ENCODE measurements at regions not wholly inside any gene's neighbourhood (a gene's known extent, or its start where the extent isn't known, plus 50 kb on each side); places are given as distances from the start of the nearest gene placed in this dataset.

DNA sequence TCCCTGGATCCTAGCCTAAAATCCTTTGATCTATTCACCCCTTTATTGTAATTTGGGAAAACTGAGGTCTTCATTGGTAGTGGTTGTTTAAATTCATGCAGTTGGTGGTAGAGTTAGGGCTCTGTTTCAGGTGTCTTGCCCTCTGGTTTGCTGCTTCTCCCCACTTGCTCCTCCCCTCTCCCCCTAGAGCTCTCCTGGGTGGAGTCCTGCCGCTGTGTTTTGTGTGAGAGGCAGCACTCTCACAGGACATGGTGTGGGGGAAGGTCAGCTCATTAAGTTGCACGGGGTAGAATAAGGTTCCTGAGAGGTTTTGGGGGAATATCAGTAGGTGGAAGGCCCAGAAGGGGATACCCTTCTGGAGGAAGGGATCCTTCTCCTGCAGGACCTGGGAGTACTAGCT lies 98.1 kb upstream of the NECTIN1 start:
- ATAC-seq: no peak
- intact Hi-C loops (cut with DNase I, micrococcal nuclease): no loop called here

DNA sequence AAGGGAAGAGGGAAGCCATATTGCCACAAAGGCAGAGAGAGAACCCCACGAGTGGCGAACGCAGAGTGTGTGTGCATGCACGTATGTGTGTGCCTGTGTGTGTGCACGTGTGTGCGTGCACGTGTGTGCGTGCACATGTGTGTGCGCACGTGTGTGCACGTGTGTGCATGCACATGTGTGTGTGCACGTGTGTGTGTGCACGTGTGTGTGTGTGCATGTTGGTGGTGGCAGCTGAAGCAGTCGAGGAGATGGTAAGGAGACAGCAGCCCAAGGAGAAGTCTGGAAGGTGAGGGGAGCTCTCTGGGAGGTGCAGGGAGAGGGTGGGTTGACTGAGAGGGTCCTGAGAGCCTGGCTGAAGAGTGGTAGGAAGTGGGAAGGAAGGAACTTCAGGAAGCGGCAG lies 94.1 kb upstream of the NECTIN1 start:
- ATAC-seq (no peak), DNase-seq (no peak)
- intact Hi-C loops (cut with DNase I, micrococcal nuclease): no loop called here

More for the DNA sequence above, 98.1 kb upstream of the NECTIN1 start:
- DNase-seq: no peak

DNA sequence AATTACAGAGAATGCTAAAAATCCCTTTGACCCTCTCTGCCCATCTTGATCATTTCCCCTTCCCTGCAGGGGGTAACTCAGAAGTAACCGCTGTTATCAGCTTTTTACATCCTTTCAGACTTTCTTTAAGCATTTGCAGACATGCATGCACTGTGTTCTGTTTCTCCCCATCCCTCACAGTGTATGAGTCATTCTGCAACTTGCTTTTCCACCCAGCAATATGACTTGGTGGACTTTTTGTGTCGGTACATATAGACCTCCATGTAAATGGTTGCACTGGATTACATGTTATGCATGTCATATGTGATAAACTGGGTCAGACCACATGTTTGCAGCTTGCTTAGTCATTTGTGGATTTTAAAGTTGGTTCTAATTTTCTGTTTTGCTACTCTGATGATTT lies 87.7 kb upstream of the NECTIN1 start:
- DNase-seq (no peak), ATAC-seq (no peak)
- intact Hi-C loops (cut with DNase I, micrococcal nuclease): no loop called here

DNA sequence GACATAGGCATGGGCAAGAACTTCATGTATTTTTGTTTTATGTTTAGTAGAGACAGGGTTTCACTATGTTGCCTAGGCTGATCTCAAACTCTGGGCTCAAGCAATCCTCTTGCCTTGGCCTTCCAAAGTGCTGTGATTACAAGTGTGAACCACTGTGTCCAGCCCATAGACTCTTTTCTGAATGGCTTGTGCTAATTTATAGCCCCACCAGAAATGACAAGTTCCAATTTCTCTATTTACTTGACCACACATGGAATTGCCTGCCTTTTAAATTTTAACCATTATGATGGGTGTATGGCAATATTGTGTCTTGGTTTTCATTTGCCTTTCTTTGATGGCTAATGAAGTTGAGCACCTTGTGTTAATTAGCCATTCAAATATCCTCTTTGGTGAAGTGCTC lies 85.8 kb upstream of the NECTIN1 start:
- ATAC-seq (peak; percentile 87), DNase-seq (no peak)
- intact Hi-C loops (cut with DNase I, micrococcal nuclease): no loop called here

DNA sequence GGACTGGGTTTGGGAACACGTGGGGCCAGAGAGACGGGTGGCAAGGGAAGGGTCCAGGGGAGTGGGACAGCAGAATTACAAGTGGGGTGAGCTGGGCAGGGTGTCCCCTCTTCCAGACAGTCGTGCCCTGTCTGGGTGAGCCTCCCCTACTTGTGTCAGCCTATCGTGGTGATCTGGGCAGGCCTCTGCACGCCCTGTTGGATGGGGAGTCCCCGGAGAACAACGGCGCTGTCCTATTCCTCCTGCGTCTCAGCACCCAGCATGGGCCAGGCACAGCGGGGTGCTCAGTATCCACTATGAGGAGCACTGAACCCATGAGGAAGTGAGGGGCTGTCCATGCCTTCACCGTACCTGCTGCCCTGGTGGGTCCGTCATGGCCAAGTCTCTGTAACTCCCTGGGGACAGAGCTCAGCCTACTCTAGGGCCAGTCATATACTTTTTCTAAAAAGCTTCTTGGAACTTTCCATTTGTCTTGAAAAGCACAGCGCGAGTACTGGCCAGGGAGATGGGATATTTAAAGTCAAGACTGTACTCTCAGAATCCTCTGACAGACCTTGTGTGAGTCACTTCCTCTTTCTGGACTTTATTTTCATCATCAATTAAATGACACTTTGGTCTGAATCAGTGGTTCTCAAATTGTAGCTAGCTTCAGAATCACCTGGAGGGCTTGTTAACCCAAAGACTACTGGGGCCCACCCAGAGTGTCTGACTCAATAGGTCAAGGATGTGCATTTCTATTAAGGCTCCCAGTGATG lies 81.7 kb upstream of the NECTIN1 start:
- intact Hi-C loops (cut with DNase I, micrococcal nuclease): no loop called here
- ATAC-seq: no peak
- no peak for DNase-seq

DNA sequence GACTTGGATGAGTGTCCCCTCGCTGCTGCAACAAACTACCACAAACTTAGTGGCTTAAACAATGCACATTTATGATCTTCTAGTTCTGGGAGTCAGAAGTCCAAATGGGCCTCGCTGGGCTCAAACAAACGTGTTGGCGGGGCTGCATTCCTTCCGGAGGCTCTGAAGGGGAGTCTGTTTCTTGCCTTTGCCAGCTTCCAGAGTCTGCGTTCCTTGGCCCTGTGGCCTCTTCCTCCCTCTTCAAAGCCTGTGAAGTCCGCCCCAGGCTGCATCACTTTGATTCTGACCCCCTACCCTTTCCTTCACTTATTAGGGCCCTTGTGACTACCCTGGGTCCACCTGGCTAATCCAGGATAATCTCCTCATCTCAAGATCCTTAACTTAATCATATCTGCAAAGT lies 80.3 kb upstream of the NECTIN1 start:
- intact Hi-C loops (cut with DNase I, micrococcal nuclease): no loop called here
- ATAC-seq (no peak), DNase-seq (no peak)

DNA sequence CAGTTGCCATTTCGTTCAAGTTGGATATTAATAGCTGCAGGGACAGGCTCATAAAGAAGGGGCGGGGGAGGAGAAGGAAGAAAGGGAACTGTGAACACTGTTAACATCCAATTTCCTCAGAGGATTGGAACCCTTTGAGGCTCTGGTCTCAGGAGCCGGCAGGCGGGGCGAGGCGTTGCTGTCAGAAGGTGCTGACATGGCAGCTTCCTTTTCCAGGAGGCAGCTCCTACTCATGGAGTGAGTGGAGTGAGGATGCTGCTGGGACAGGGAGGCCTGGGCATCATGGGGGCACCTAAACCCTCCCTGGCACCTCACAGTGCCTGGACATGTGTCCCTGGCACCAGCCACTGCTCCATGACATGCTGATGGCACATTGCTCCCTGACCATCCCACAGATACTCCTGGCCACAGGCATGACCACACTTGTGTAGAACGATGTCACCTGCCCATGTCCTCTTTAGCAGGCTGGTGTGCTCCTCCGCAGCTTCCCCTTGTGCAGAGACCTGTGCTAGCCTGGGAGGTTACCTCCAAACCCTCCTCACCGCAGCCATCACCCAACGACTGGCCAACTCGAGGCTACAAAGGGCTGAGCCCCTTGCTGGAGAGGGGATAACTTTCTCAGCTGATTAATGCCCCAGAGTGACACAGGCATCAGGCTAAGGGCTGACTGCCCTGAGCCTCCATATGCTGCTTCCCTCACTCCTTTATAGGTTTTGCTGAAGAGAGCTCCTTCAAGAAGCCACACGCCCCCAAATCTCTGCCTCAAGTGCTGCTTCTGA lies 79.6 kb upstream of the NECTIN1 start:
- intact Hi-C loops (cut with DNase I, micrococcal nuclease): no loop called here
- ATAC-seq (no peak), DNase-seq (no peak)

DNA sequence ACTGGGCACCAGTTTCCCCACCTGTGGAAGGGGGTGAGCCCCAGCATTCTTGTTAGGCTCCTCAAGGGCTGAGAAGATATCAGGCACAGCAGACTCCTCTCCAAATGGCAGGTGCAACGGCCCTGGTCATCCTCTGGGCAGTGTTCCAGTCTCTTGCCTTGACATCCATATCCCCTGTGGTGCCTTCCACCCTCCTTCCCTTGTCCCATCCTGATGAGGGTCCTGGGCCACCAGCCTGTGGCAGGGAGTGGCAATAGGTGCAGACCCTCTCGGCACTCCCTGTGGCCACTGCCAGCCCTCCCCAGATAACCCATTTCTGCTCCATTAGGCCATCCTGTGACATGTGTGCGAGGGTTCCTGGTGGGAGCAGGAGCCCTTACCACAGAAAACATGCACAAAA lies 78.8 kb upstream of the NECTIN1 start:
- DNase-seq (no peak), ATAC-seq (no peak)
- intact Hi-C loops (cut with DNase I, micrococcal nuclease): no loop called here

DNA sequence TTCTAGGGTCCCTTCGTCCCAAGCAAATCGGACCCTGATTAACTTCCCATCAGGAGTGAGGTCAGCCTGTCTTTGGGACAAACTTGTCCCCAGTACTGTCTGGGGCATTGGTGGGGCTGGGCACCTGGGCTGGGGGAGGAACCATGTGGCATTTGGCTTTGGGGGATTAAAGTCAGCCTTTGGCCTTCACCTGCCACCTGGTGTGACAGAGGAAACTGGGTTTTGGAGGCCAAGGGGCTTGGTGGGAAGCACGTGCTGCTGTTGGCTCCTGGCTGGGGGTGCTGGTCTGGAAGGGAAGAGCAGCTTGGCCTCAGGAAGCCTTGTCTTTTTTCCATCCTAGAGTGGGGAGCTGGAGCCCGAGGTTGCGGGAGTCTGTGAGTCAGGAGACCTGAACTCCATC lies 78.4 kb upstream of the NECTIN1 start:
- DNase-seq: no peak
- intact Hi-C loops (cut with DNase I, micrococcal nuclease): no loop called here
- no peak for ATAC-seq

DNA sequence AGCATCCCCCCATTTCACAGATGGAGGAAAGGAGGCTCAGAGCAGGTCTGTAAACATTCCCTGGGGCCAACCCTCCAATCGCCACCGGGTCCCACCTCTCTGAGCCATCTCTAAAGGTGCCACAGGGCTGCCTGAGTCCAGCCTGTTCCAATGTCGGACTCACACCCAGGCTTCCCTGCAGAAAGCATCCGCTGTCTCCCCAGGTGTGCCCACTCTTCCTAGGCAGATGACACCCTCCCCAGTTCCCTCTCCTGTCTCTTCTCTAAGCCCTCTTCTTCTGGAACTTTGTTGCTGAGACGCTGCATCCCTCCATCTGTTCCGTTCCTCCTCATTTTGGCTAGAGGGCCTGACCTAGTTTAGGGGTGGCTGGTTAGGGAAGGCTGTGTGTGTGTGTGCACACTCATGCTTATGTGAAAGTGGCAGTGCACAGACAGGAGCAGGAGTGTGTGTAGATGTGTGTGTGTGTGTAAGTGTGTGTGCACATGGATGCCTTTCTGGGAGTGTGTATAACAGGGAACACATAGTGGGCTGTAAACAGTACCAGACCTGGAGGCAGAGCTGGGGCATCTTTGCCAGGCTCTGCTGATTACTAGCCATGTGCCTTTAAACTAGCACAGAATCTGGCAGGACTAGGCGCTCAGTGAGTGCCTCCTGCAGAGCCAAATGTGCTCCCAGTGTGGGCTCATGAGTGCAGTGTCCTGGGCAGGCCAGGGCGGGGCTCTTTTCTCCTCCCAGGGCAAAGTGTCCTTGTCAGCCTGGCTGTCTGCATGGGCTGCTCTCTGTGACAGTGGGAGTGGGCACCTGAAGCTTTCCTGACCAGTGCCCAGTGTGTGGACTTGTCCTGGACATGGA lies 77.3 kb upstream of the NECTIN1 start:
- ATAC-seq: peak; percentile 96
- peak in 1 of 2 donors; percentile 43 for DNase-seq
- intact Hi-C loops (cut with DNase I, micrococcal nuclease): no loop called here

DNA sequence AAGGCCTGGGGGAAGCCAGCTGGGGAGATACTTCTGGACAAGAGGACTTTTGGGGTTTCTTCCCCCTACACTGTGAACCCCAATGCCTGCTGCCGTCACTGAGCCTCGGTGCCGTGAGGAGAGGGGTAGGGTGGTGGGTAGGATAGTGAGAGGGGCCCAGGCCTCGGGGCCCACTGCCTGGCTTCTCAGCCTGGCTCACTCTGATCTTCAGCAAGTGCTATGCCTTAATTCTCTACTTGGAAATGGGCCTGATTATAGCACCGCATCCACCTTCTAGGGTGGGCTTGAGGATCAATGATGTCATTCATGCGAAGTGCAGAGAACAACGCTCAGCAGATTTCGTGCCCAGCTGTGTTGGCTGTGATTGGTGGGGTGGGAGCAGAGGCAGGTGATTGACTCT lies 76.7 kb upstream of the NECTIN1 start:
- DNase-seq: no peak
- ATAC-seq: no peak
- intact Hi-C loops (cut with DNase I, micrococcal nuclease): no loop called here

DNA sequence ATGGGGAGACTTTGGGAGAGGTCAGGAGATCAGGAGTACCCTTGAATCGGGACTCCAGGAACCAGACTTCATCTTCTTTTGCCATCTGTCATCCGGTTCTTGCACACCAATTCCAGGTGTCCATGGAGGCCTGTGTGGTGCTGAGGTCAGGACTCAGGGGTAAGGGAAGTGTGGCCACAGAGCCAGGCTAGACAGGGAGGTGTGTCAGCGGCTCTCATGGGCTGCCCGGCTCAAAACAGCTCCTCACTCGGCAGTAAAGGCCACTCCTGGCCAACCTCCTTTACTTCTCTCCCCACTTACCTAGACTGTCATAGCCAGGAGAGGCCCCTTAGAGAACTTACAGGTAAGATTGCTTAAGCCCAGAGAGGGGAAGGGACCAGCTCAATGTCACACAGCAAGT lies 75.7 kb upstream of the NECTIN1 start:
- intact Hi-C loops (cut with DNase I, micrococcal nuclease): no loop called here
- ATAC-seq (no peak), DNase-seq (no peak)

DNA sequence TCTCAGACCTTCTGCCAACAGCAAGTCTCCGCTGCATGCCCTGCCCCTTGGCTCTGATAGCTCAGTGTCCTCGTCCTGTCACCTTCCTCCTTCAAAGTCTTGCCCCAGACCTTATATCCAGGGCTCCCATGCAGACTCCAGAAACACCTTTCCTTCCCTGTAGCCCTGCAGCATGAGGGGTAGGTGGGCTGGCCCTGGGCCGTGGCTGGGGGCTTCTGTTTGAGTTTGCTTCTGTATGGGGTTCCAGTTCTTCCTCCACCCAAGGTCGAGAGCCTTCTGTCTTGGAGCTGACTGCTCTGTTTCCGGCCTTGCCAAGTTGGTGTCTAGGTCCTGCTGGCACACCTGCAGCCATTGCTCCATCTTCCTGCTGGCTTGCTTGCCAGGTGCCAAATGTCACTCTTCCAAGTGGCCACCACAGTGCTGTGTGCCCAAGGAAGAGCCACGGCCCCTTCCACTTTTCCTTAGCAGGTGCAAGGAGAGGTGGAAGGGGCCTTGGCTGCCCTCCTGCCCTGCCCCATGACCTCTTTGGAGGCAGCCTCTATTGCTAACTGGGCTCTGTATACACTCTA lies 74.8 kb upstream of the NECTIN1 start:
- DNase-seq (no peak), ATAC-seq (no peak)
- intact Hi-C loops (cut with DNase I, micrococcal nuclease): no loop called here

DNA sequence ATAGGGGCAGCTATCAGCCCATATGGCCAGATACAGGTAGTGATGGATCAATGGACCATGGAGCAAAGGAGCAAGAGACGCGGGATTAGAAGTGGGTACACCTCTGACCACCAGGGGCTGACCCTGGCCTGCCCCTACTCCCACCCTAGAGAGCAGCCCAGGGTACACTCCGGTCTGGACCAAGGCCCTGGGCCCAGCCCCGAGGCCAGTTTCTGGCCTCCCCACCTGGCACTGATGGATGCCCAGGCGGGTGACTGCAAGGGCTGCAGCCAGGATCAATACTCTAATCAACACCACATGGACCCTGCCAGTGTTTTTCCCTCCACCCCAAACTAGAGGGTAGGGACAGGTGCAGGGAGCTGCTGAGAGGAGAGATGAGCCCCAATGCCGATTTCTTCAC lies 74.1 kb upstream of the NECTIN1 start:
- DNase-seq (no peak), ATAC-seq (no peak)
- intact Hi-C loops (cut with DNase I, micrococcal nuclease): no loop called here

DNA sequence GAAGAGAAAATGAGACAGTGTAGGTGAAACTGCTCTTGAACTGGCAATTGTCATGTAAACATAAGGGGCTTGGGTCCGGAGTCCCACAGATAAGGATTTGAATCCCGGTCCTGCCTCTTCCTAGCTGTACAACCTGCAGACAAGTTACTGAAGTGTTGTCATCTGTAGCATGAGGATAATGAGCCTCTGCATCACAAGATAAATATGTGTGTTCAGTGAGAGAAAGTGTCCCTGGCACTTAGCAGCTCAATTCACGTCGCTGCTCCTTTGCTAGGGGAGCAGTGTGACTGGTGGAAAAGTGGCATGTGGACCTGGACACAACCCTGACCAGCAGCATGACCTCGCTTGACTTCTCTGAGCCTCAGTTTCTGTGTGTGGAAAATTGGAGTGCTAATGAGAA lies 73.7 kb upstream of the NECTIN1 start:
- ATAC-seq: no peak

DNA sequence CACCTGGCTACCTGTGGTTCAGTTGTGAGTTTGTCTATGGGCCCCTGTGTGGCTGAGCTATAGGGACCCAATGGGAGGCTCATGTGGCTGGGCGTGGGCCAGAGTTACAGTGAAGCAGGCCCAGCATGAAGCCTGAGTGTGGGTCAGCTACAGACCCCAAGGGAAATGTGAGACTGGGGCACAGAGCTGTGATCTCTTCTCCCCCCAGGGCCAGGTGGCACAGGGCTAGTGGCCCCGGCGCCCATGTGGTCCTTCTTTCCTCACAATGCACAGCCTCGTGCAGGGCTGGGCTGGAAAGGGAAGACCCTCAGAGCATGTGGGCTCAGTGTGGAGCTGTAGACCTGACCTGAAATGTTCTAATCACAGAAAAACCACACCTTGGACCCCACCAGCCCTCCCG lies 71.6 kb upstream of the NECTIN1 start:
- ATAC-seq: no peak
- DNase-seq: no peak
- intact Hi-C loops (cut with DNase I, micrococcal nuclease): no loop called here

More for the DNA sequence above, 73.7 kb upstream of the NECTIN1 start:
- no peak for DNase-seq
- intact Hi-C loops (cut with DNase I, micrococcal nuclease): no loop called here

DNA sequence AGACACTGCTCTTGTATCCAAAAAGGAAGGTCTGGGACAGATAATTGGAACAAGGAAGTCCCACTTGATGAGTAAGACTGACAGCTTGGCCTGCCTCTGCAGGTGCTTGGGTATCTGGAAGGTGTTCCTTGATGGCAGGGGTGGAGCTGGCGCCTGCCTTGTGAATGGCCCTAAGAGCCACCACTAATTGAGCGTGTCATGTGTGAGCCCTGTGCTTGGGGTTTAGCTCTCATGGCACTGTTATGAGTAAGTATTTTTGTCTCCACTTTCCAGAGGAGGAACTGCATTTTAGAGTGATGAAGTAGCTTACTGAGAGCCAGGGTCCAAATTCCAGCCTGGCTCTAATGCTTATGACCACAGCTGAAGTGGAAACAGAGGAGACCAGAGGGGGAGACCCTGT lies 71.2 kb upstream of the NECTIN1 start:
- no peak for ATAC-seq
- intact Hi-C loops (cut with DNase I, micrococcal nuclease): no loop called here
- no peak for DNase-seq

DNA sequence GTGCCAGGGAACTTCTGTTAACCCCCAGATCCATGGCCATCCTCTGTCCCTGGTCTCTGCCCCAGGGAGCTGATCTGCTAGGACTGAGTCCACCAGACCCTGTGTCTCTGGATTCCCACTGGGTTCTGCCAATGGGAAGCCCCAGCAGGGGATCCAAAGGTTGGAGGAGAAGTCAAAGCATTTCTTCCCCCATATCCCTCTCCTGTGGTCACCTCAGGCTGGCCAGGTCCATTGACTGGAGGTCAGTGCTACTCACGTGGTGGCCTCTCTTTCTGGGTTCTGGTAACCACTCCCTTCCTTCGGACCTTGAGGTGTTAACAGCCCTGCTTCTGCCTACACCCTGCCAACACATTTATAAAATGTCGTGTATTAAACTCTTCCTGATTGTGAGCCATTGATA lies 69.7 kb upstream of the NECTIN1 start:
- ATAC-seq: no peak
- DNase-seq: no peak
- intact Hi-C loops (cut with DNase I, micrococcal nuclease): no loop called here

DNA sequence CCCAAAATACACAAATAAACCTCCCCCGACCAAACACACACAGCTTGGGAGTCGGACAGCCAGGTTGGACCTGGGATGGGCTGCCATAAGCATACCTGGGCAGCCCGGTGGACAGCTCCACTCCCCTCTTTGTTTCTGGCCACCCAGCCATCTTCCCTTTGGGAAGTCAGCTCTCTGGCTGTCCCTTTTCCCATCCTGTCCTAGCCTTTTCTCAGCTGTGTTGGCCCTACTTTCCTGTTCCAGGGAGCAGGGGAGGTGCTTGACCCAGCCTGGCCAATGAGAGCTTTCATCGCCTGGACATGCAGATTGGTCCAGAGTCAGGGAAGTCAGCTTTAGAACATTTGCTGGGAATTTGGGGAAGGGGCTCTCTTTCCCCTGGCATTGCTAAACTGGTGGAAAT lies 68.7 kb upstream of the NECTIN1 start:
- no peak for DNase-seq
- intact Hi-C loops (cut with DNase I, micrococcal nuclease): no loop called here
- ATAC-seq: no peak

Measured in left colon (tissue), 2 donors.